Embryonic facial prominence (tissue), 1 donor: ENCODE measurements at regions not wholly inside any gene's neighbourhood (a gene's known extent, or its start where the extent isn't known, plus 50 kb on each side); places are given as distances from the start of the nearest gene placed in this dataset.

Source experiments
- DNase-seq: peaks from one replicate; pipeline ENCODE4 v3.0.0-alpha.2; 2016; ENCODE audit errors: extremely low spot score

GRCh38 chr20:58003525-58003924 lies 224.9 kb downstream of the ANKRD60 start:
- no peak for DNase-seq

- no peak for DNase-seq
These were observed 225.6 kb downstream of the ANKRD60 start for GRCh38 chr20:58002901-58003300.

GRCh38 chr20:58001946-58002345 lies 226.5 kb downstream of the ANKRD60 start:
- no peak for DNase-seq

- DNase-seq: no peak
These were observed 227.1 kb downstream of the ANKRD60 start for GRCh38 chr20:58001381-58001780.

- DNase-seq: no peak
These were observed 227.6 kb downstream of the ANKRD60 start for GRCh38 chr20:58000861-58001260.

GRCh38 chr20:57999465-58000111 lies 228.9 kb downstream of the ANKRD60 start:
- DNase-seq: no peak

- no peak for DNase-seq
These were observed 229.4 kb downstream of the ANKRD60 start for GRCh38 chr20:57998981-57999464.

GRCh38 chr20:57998276-57998675 lies 230.2 kb downstream of the ANKRD60 start:
- no peak for DNase-seq

GRCh38 chr20:57996936-57997890 lies 231.2 kb downstream of the ANKRD60 start:
- no peak for DNase-seq

- DNase-seq: no peak
These were observed 232.0 kb downstream of the ANKRD60 start for GRCh38 chr20:57996465-57996864.

GRCh38 chr20:57995381-57995977 lies 233.0 kb downstream of the ANKRD60 start:
- no peak for DNase-seq

- DNase-seq: no peak
These were observed 234.6 kb downstream of the ANKRD60 start for GRCh38 chr20:57993716-57994431.

GRCh38 chr20:57991211-57991881 lies 237.1 kb downstream of the ANKRD60 start:
- DNase-seq: no peak

- no peak for DNase-seq
These were observed 238.0 kb downstream of the ANKRD60 start for GRCh38 chr20:57990396-57990987.

- DNase-seq: no peak
These were observed 239.6 kb downstream of the ANKRD60 start for GRCh38 chr20:57988828-57989227.

GRCh38 chr20:57988422-57988821 lies 240.0 kb downstream of the ANKRD60 start:
- DNase-seq: no peak

GRCh38 chr20:57987659-57988058 lies 240.8 kb downstream of the ANKRD60 start:
- DNase-seq: no peak

GRCh38 chr20:57986666-57987065 lies 241.8 kb downstream of the ANKRD60 start:
- no peak for DNase-seq

- DNase-seq: no peak
These were observed 243.2 kb downstream of the ANKRD60 start for GRCh38 chr20:57985278-57985677.

- no peak for DNase-seq
These were observed 245.4 kb downstream of the ANKRD60 start for GRCh38 chr20:57983082-57983481.

- DNase-seq: no peak
These were observed 247.9 kb downstream of the ANKRD60 start for GRCh38 chr20:57980506-57980905.
